ENCODE measurements at regions not wholly inside any gene's neighbourhood (a gene's known extent, or its start where the extent isn't known, plus 50 kb on each side); places are given as distances from the start of the nearest gene placed in this dataset.

GRCh38 chr6:34642427-34642826, 54.1 kb downstream of the ILRUN start:
- TF ChIP-seq CTCF (tag by site-specific recombination; IDR thresholded peaks at IDR 0.05) (no peak), ZNF311 (tag by site-specific recombination; IDR thresholded peaks at IDR 0.05; ENCODE audit: borderline replicate concordance) (no peak), ZNF133 (tag by site-specific recombination; IDR thresholded peaks at IDR 0.05) (no peak), ZNF658 (tag by site-specific recombination; IDR thresholded peaks at IDR 0.05) (no peak), KLF7 (tag by site-specific recombination; IDR thresholded peaks at IDR 0.05; ENCODE audit: borderline replicate concordance) (no peak), FEZF1 (tag by site-specific recombination; IDR thresholded peaks at IDR 0.05) (no peak), BCL11A (tag by site-specific recombination; IDR thresholded peaks at IDR 0.05; ENCODE audit: low read depth) (no peak), ZNF654 (tag by site-specific recombination; IDR thresholded peaks at IDR 0.05; ENCODE audit: low read depth) (no peak)
- TF ChIP-seq, protein P1, sequence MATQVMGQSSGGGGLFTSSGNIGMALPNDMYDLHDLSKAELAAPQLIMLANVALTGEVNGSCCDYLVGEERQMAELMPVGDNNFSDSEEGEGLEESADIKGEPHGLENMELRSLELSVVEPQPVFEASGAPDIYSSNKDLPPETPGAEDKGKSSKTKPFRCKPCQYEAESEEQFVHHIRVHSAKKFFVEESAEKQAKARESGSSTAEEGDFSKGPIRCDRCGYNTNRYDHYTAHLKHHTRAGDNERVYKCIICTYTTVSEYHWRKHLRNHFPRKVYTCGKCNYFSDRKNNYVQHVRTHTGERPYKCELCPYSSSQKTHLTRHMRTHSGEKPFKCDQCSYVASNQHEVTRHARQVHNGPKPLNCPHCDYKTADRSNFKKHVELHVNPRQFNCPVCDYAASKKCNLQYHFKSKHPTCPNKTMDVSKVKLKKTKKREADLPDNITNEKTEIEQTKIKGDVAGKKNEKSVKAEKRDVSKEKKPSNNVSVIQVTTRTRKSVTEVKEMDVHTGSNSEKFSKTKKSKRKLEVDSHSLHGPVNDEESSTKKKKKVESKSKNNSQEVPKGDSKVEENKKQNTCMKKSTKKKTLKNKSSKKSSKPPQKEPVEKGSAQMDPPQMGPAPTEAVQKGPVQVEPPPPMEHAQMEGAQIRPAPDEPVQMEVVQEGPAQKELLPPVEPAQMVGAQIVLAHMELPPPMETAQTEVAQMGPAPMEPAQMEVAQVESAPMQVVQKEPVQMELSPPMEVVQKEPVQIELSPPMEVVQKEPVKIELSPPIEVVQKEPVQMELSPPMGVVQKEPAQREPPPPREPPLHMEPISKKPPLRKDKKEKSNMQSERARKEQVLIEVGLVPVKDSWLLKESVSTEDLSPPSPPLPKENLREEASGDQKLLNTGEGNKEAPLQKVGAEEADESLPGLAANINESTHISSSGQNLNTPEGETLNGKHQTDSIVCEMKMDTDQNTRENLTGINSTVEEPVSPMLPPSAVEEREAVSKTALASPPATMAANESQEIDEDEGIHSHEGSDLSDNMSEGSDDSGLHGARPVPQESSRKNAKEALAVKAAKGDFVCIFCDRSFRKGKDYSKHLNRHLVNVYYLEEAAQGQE (tag by site-specific recombination; IDR thresholded peaks at IDR 0.05) = no peak
